OCI-LY1 (cell line): ENCODE measurements at regions not wholly inside any gene's neighbourhood (a gene's known extent, or its start where the extent isn't known, plus 50 kb on each side); places are given as distances from the start of the nearest gene placed in this dataset.

ENCODE experiments used
- H2AFZ ChIP-seq: fragments of 200-600 bp; sonication (generic), shearing (Covaris generic); 2 replicates; pipeline ENCODE4 v1.6.0; 2014; ENCODE audit warnings: antibody characterized with exemption, mild to moderate bottlenecking, low read length
- H3F3A ChIP-seq: fragments of 200-600 bp; sonication (generic), shearing (Covaris generic); 2 replicates; pipeline ENCODE4 v1.6.0; 2014; ENCODE audit warnings: mild to moderate bottlenecking, antibody characterized with exemption, low read length, moderate library complexity; ENCODE audit not compliant: insufficient read depth
- H3K27ac ChIP-seq: fragments of 200-600 bp; sonication (generic); 2 replicates; pipeline ENCODE4 v1.5.1; 2014; ENCODE audit warnings: low read length, mixed run types, mild to moderate bottlenecking, low read depth; ENCODE audit not compliant: poor library complexity, severe bottlenecking
- H3K27me3 ChIP-seq: fragments of 200-600 bp; sonication (generic); 2 replicates; pipeline ENCODE4 v1.6.0; 2014; ENCODE audit warnings: antibody characterized with exemption, mild to moderate bottlenecking, low read length, moderate library complexity; ENCODE audit not compliant: insufficient read depth
- H3K36me3 ChIP-seq: fragments of 200-600 bp; sonication (generic); 2 replicates; pipeline ENCODE4 v1.6.1; 2014; ENCODE audit warnings: mild to moderate bottlenecking, antibody characterized with exemption, low read length, moderate library complexity, mixed read lengths; ENCODE audit not compliant: insufficient read depth
- H3K4me1 ChIP-seq: fragments of 200-600 bp; sonication (generic); 2 replicates; pipeline ENCODE4 v1.5.1; 2014; ENCODE audit warnings: mild to moderate bottlenecking, low read length, moderate library complexity; ENCODE audit not compliant: insufficient read depth, severe bottlenecking
- H3K4me2 ChIP-seq: fragments of 200-600 bp; sonication (generic), shearing (Covaris generic); 2 replicates; pipeline ENCODE4 v1.6.1; 2014; ENCODE audit warnings: low read length
- H3K4me3 ChIP-seq: fragments of 200-600 bp; sonication (generic); 2 replicates; pipeline ENCODE4 v1.5.1; 2014; ENCODE audit warnings: low read length, low read depth, mild to moderate bottlenecking, mixed read lengths; ENCODE audit not compliant: poor library complexity, severe bottlenecking
- H3K79me2 ChIP-seq: fragments of 200-600 bp; shearing (Covaris generic); 2 replicates; pipeline ENCODE4 v1.6.1; 2016; ENCODE audit warnings: mixed run types, low read length, mixed read lengths; ENCODE audit not compliant: insufficient read depth
- H3K9ac ChIP-seq: fragments of 200-600 bp; sonication (generic), shearing (Covaris generic); 2 replicates; pipeline ENCODE4 v1.6.1; 2014; ENCODE audit warnings: mild to moderate bottlenecking, low read length, mixed read lengths
- H3K9me2 ChIP-seq: fragments of 200-600 bp; sonication (generic), shearing (Covaris generic); 2 replicates; pipeline ENCODE4 v1.6.1; 2014; ENCODE audit warnings: low read depth, mild to moderate bottlenecking, low read length, mixed read lengths
- H3K9me3 ChIP-seq: fragments of 200-600 bp; shearing (Covaris generic); 2 replicates; pipeline ENCODE4 v1.6.1; 2014; ENCODE audit warnings: low read length, mixed read lengths
- H4K20me1 ChIP-seq: fragments of 200-600 bp; sonication (generic), shearing (Covaris generic); 2 replicates; pipeline ENCODE4 v1.6.0; 2016; ENCODE audit warnings: mild to moderate bottlenecking, low read length; ENCODE audit not compliant: insufficient read depth
- CTCF ChIP-seq: fragments of 200-600 bp; sonication (generic), shearing (Covaris generic); IDR thresholded peaks from 2 replicates; pipeline ENCODE4 v1.5.1; 2017; ENCODE audit warnings: mild to moderate bottlenecking, antibody characterized with exemption, low read length, moderate library complexity, mixed read lengths
- EZH2 ChIP-seq: fragments of 200-600 bp; sonication (generic), shearing (Covaris generic); IDR thresholded peaks from 2 replicates; pipeline ENCODE4 v1.8.0; 2017; ENCODE audit warnings: borderline replicate concordance, mixed run types, mild to moderate bottlenecking, antibody characterized with exemption, low read length, moderate library complexity, mixed read lengths

GRCh38 chr21:16088056-16088455 is 358.3 kb downstream of the USP25 start:
- H3K27me3 ChIP-seq = no peaks in the 10 kb centered on the region
- H4K20me1 ChIP-seq = no peaks in the 10 kb centered on the region
- H3F3A ChIP-seq = no peaks in the 10 kb centered on the region
- H3K27ac ChIP-seq = no peak overlapping the region
- TF ChIP-seq CTCF = no peak
- no peak for TF ChIP-seq EZH2
- no peaks in the 10 kb centered on the region for H3K79me2 ChIP-seq
- H3K4me2 ChIP-seq = no peak overlapping the region
- H3K4me3 ChIP-seq = no peak overlapping the region
- H3K36me3 ChIP-seq = no peaks in the 10 kb centered on the region
- no peaks in the 10 kb centered on the region for H3K4me1 ChIP-seq
- H2AFZ ChIP-seq = no peak overlapping the region
- H3K9me2 ChIP-seq = no peaks in the 10 kb centered on the region
- H3K9ac ChIP-seq = no peak overlapping the region
- no peaks in the 10 kb centered on the region for H3K9me3 ChIP-seq

GRCh38 chr21:16095005-16095404 is 365.2 kb downstream of the USP25 start:
- H3K9me3 ChIP-seq = no peaks in the 10 kb centered on the region
- no peak overlapping the region for H3K9ac ChIP-seq
- no peak overlapping the region for H3K4me3 ChIP-seq
- no peaks in the 10 kb centered on the region for H3K27me3 ChIP-seq
- no peak overlapping the region for H3K4me2 ChIP-seq
- no peaks in the 10 kb centered on the region for H3K9me2 ChIP-seq
- H3K36me3 ChIP-seq = no peaks in the 10 kb centered on the region
- no peaks in the 10 kb centered on the region for H3K4me1 ChIP-seq
- no peak overlapping the region for H2AFZ ChIP-seq
- H3K27ac ChIP-seq = no peak overlapping the region
- no peaks in the 10 kb centered on the region for H4K20me1 ChIP-seq
- H3K79me2 ChIP-seq = no peaks in the 10 kb centered on the region
- H3F3A ChIP-seq = no peaks in the 10 kb centered on the region
- TF ChIP-seq EZH2 (no peak), CTCF (no peak)

DNA sequence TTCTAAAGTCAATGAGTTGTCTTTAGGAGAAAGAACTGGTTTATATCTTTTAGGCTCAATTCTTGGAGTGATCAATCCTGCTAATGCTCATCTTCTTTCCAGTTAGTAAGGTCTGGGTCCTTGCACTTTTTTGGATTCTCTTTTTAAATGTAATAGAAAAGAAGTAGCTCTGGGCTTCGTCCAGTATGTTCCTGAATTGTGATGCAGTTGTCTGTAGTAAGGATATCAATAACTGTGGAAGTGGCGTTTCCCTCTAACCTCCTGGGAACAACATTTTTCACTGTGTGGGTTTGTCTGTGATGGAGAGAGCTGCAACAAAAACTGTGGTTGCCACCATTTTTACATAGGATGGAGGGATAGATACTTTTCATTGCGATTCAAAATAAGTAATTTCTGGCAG is 367.2 kb downstream of the USP25 start:
- no peak overlapping the region for H3K4me2 ChIP-seq
- H3K36me3 ChIP-seq = no peaks in the 10 kb centered on the region

More for the DNA sequence above, 367.2 kb downstream of the USP25 start:
- Histone ChIP-seq H3K9ac (no peak overlapping the region), H3K9me2 (no peaks in the 10 kb centered on the region), H3F3A (no peaks in the 10 kb centered on the region), H4K20me1 (no peaks in the 10 kb centered on the region), H3K27me3 (no peaks in the 10 kb centered on the region), H3K79me2 (no peaks in the 10 kb centered on the region), H3K27ac (no peak overlapping the region), H3K4me1 (no peaks in the 10 kb centered on the region), H2AFZ (no peak overlapping the region), H3K9me3 (no peaks in the 10 kb centered on the region), H3K4me3 (no peak overlapping the region)
- TF ChIP-seq EZH2 (no peak), CTCF (no peak)
